SK-N-SH (cell line): ENCODE measurements at regions not wholly inside any gene's neighbourhood (a gene's known extent, or its start where the extent isn't known, plus 50 kb on each side); places are given as distances from the start of the nearest gene placed in this dataset.

Source experiments
- ELF1 ChIP-seq: IDR thresholded peaks from 2 replicates; pipeline ENCODE4 v1.4.0; 2012
- EP300 ChIP-seq, 2 experiments: IDR thresholded peaks; 2 replicates each; pipeline versions ENCODE4 v1.4.0 to v1.6.1; 2012; ENCODE audit warnings: borderline replicate concordance in 1 of 2, low read depth in 1 of 2, low read length in 1 of 2
- FOSL2 ChIP-seq: IDR thresholded peaks from 2 replicates; pipeline ENCODE4 v1.4.0; 2012; ENCODE audit warnings: low read depth, mild to moderate bottlenecking, moderate library complexity, borderline replicate concordance
- GABPA ChIP-seq: IDR thresholded peaks from 2 replicates; pipeline ENCODE4 v1.4.0; 2012; ENCODE audit warnings: low read depth, mild to moderate bottlenecking
- POLR2AphosphoS5 ChIP-seq: IDR thresholded peaks from 2 replicates; pipeline ENCODE4 v1.6.1; 2012; ENCODE audit warnings: low read depth, low read length
- RAD21 ChIP-seq: IDR thresholded peaks from 2 replicates; pipeline ENCODE4 v1.6.1; 2012; ENCODE audit warnings: mild to moderate bottlenecking, low read length
- RCOR1 ChIP-seq: fragments of 150-350 bp; IDR thresholded peaks from 2 replicates; pipeline ENCODE4 v1.6.1; 2017; ENCODE audit warnings: antibody characterized with exemption, low read length
- RFX5 ChIP-seq: IDR thresholded peaks from 2 replicates; pipeline ENCODE4 v1.6.1; 2012; ENCODE audit warnings: mild to moderate bottlenecking, improper control_type of control experiment, low read length
- TCF12 ChIP-seq: IDR thresholded peaks from 2 replicates; pipeline ENCODE4 v1.4.0; 2012
- TEAD4 ChIP-seq: IDR thresholded peaks from 2 replicates; pipeline ENCODE4 v1.4.0; 2012; ENCODE audit warnings: mild to moderate bottlenecking, borderline replicate concordance; ENCODE audit not compliant: insufficient read depth
- YY1 ChIP-seq: IDR thresholded peaks from 2 replicates; pipeline ENCODE4 v1.4.0; 2012; ENCODE audit warnings: low read depth, mild to moderate bottlenecking
- TF ChIP-seq, protein P1 (sequence below): fragments of 200-600 bp; sonication (generic); IDR thresholded peaks from 2 replicates; pipeline ENCODE4 v1.6.1; 2017; ENCODE audit warnings: antibody characterized with exemption, mild to moderate bottlenecking, moderate library complexity
- TF ChIP-seq, protein P2 (sequence below): IDR thresholded peaks from 2 replicates; pipeline ENCODE4; 2012
- TF ChIP-seq, protein P3 (sequence below): IDR thresholded peaks from 2 replicates; pipeline ENCODE4 v1.6.1; 2012; ENCODE audit warnings: mild to moderate bottlenecking, low read depth, low read length, moderate library complexity

GRCh38 chr9:31776471-31776870 lies 608.0 kb upstream of the ACO1 start:
- TF ChIP-seq, protein P1, sequence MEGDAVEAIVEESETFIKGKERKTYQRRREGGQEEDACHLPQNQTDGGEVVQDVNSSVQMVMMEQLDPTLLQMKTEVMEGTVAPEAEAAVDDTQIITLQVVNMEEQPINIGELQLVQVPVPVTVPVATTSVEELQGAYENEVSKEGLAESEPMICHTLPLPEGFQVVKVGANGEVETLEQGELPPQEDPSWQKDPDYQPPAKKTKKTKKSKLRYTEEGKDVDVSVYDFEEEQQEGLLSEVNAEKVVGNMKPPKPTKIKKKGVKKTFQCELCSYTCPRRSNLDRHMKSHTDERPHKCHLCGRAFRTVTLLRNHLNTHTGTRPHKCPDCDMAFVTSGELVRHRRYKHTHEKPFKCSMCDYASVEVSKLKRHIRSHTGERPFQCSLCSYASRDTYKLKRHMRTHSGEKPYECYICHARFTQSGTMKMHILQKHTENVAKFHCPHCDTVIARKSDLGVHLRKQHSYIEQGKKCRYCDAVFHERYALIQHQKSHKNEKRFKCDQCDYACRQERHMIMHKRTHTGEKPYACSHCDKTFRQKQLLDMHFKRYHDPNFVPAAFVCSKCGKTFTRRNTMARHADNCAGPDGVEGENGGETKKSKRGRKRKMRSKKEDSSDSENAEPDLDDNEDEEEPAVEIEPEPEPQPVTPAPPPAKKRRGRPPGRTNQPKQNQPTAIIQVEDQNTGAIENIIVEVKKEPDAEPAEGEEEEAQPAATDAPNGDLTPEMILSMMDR: no peak
- TF ChIP-seq GABPA (no peak), TEAD4 (no peak), POLR2AphosphoS5 (no peak), RFX5 (no peak), FOSL2 (no peak), ELF1 (no peak), EP300 (IDR thresholded peaks at IDR 0.05; ENCODE audit: borderline replicate concordance in 1 of 2, low read depth in 1 of 2, low read length in 1 of 2) (no peak), YY1 (no peak), TCF12 (no peak), RAD21 (no peak), RCOR1 (no peak)
- TF ChIP-seq, protein P2, sequence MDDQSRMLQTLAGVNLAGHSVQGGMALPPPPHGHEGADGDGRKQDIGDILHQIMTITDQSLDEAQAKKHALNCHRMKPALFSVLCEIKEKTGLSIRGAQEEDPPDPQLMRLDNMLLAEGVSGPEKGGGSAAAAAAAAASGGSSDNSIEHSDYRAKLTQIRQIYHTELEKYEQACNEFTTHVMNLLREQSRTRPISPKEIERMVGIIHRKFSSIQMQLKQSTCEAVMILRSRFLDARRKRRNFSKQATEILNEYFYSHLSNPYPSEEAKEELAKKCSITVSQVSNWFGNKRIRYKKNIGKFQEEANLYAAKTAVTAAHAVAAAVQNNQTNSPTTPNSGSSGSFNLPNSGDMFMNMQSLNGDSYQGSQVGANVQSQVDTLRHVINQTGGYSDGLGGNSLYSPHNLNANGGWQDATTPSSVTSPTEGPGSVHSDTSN: no peak
- TF ChIP-seq, protein P3, sequence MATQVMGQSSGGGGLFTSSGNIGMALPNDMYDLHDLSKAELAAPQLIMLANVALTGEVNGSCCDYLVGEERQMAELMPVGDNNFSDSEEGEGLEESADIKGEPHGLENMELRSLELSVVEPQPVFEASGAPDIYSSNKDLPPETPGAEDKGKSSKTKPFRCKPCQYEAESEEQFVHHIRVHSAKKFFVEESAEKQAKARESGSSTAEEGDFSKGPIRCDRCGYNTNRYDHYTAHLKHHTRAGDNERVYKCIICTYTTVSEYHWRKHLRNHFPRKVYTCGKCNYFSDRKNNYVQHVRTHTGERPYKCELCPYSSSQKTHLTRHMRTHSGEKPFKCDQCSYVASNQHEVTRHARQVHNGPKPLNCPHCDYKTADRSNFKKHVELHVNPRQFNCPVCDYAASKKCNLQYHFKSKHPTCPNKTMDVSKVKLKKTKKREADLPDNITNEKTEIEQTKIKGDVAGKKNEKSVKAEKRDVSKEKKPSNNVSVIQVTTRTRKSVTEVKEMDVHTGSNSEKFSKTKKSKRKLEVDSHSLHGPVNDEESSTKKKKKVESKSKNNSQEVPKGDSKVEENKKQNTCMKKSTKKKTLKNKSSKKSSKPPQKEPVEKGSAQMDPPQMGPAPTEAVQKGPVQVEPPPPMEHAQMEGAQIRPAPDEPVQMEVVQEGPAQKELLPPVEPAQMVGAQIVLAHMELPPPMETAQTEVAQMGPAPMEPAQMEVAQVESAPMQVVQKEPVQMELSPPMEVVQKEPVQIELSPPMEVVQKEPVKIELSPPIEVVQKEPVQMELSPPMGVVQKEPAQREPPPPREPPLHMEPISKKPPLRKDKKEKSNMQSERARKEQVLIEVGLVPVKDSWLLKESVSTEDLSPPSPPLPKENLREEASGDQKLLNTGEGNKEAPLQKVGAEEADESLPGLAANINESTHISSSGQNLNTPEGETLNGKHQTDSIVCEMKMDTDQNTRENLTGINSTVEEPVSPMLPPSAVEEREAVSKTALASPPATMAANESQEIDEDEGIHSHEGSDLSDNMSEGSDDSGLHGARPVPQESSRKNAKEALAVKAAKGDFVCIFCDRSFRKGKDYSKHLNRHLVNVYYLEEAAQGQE: no peak
